Tibial artery (tissue), 4 donors: ENCODE measurements at regions not wholly inside any gene's neighbourhood (a gene's known extent, or its start where the extent isn't known, plus 50 kb on each side); places are given as distances from the start of the nearest gene placed in this dataset.

Experiments
- DNase-seq, 2 donors: peaks; one replicate each; pipeline ENCODE4 v3.0.0-alpha.2; 2019
- H3K27ac ChIP-seq, 2 donors: fragments of 200-600 bp; sonication (generic) in 1 of 2; 1 replicate in 1 of 2; 2 replicates in 1 of 2; pipeline ENCODE4 v1.5.1; 2018 to 2019; ENCODE audit warnings: mild to moderate bottlenecking in 1 of 2
- H3K27me3 ChIP-seq, 2 donors: fragments of 200-600 bp; sonication (generic) in 1 of 2; one replicate each; pipeline versions ENCODE4 v1.5.1 to v1.6.0; 2016 to 2019
- H3K36me3 ChIP-seq, 3 donors: fragments of 200-600 bp; sonication (generic) in 2 of 3; one replicate each; pipeline ENCODE4 v1.5.1; 2016 to 2019; ENCODE audit warnings: mild to moderate bottlenecking in 2 of 3
- H3K4me1 ChIP-seq, 4 donors: fragments of 200-600 bp; sonication (generic) in 2 of 4; 1 replicate in 3 of 4; 2 replicates in 1 of 4; pipeline ENCODE4 v1.5.1; 2016 to 2019
- H3K4me3 ChIP-seq, 2 donors: fragments of 200-600 bp; sonication (generic) in 1 of 2; 1 replicate in 1 of 2; 2 replicates in 1 of 2; pipeline ENCODE4 v1.5.1; 2018 to 2019; ENCODE audit warnings: mild to moderate bottlenecking in 2 of 2
- H3K9me3 ChIP-seq, 3 donors: fragments of 200-600 bp; sonication (generic) in 1 of 3; one replicate each; pipeline ENCODE4 v1.5.1; 2016 to 2019
- intact Hi-C: fragments of 100-400 bp; cut with DNase I; formaldehyde crosslinking; loops from one replicate; pipeline ENCODE4 v1.15.0; 2023; ENCODE audit warnings: low total_unique reads
- TF ChIP-seq, protein P1 (sequence below), 2 experiments: fragments of 200-600 bp in 1 of 2; fragments of 450-650 bp in 1 of 2; IDR thresholded peaks; one replicate each; pipeline ENCODE4 v1.5.1; 2017 to 2019; ENCODE audit warnings: antibody characterized with exemption in 2 of 2, mild to moderate bottlenecking in 1 of 2, moderate library complexity in 1 of 2

GRCh38 chr11:106594751-106595351 lies 423.4 kb downstream of the GUCY1A2 start:
- no peaks in the 10 kb centered on the region for H3K4me1 ChIP-seq
- no peak overlapping the region for H3K27ac ChIP-seq
- H3K4me3 ChIP-seq: no peak overlapping the region
- no peaks in the 10 kb centered on the region for H3K27me3 ChIP-seq
- DNase-seq: no peak
- intact Hi-C loops: no loop called here
- H3K36me3 ChIP-seq: no peaks in the 10 kb centered on the region
- TF ChIP-seq, protein P1, sequence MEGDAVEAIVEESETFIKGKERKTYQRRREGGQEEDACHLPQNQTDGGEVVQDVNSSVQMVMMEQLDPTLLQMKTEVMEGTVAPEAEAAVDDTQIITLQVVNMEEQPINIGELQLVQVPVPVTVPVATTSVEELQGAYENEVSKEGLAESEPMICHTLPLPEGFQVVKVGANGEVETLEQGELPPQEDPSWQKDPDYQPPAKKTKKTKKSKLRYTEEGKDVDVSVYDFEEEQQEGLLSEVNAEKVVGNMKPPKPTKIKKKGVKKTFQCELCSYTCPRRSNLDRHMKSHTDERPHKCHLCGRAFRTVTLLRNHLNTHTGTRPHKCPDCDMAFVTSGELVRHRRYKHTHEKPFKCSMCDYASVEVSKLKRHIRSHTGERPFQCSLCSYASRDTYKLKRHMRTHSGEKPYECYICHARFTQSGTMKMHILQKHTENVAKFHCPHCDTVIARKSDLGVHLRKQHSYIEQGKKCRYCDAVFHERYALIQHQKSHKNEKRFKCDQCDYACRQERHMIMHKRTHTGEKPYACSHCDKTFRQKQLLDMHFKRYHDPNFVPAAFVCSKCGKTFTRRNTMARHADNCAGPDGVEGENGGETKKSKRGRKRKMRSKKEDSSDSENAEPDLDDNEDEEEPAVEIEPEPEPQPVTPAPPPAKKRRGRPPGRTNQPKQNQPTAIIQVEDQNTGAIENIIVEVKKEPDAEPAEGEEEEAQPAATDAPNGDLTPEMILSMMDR (IDR thresholded peaks at IDR 0.05): no peak
- no peaks in the 10 kb centered on the region for H3K9me3 ChIP-seq

DNA sequence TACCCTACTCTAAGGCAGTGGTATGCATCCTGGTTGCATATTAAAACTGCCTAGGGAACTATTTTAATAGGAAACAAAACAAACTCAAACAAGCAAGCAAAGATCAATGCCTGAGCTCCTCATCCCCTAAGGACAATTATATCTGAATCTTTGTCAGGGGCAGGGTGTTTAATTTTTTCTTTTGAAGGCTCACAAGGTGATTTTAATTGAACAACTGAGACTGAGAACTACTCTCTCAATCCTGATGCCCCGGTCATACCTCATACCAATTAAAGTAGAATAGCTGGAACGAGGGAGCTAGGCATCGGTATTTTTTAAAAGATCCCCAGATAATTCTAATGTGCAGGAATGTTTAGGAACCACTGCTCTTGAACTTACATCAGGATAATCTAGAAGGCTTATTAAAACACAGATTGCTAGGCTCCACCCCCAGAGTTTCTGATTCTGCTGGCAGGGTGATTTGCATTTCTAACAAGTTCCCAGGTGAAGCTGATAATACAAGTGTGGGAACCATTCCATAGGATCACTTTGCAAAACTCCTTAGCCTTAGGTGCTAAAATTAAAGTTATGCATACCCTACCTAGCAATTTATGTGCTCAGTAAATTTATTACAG lies 416.5 kb downstream of the GUCY1A2 start:
- intact Hi-C loops: no loop called here
- Histone ChIP-seq H3K27me3 (no peaks in the 10 kb centered on the region), H3K36me3 (no peaks in the 10 kb centered on the region), H3K9me3 (no peaks in the 10 kb centered on the region), H3K4me1 (no peaks in the 10 kb centered on the region), H3K27ac (no peak overlapping the region), H3K4me3 (no peak overlapping the region)
- no peak for DNase-seq
- TF ChIP-seq, protein P1 (IDR thresholded peaks at IDR 0.05): no peak

GRCh38 chr11:106608677-106609076 lies 409.6 kb downstream of the GUCY1A2 start:
- H3K27ac ChIP-seq: no peak overlapping the region

GRCh38 chr11:106614262-106614661 lies 404.0 kb downstream of the GUCY1A2 start:
- H3K27me3 ChIP-seq: no peaks in the 10 kb centered on the region
- TF ChIP-seq, protein P1 (IDR thresholded peaks at IDR 0.05): no peak
- no peaks in the 10 kb centered on the region for H3K4me1 ChIP-seq
- H3K27ac ChIP-seq: no peak overlapping the region
- H3K9me3 ChIP-seq: no peaks in the 10 kb centered on the region
- H3K36me3 ChIP-seq: no peaks in the 10 kb centered on the region
- no peak for DNase-seq
- H3K4me3 ChIP-seq: no peak overlapping the region
- intact Hi-C loops: no loop called here

More at GRCh38 chr11:106608677-106609076, 409.6 kb downstream of the GUCY1A2 start:
- Histone ChIP-seq H3K4me3 (no peak overlapping the region), H3K4me1 (no peaks in the 10 kb centered on the region), H3K27me3 (no peaks in the 10 kb centered on the region), H3K36me3 (no peaks in the 10 kb centered on the region), H3K9me3 (no peaks in the 10 kb centered on the region)
- DNase-seq: no peak
- TF ChIP-seq, protein P1 (IDR thresholded peaks at IDR 0.05): no peak
- intact Hi-C loops: no loop called here

- intact Hi-C loops: no loop called here
- no peaks in the 10 kb centered on the region for H3K9me3 ChIP-seq
- TF ChIP-seq, protein P1 (IDR thresholded peaks at IDR 0.05): no peak
- no peaks in the 10 kb centered on the region for H3K27me3 ChIP-seq
- no peak overlapping the region for H3K4me3 ChIP-seq
- DNase-seq: no peak
- H3K27ac ChIP-seq: no peak overlapping the region
- H3K4me1 ChIP-seq: no peaks in the 10 kb centered on the region
- no peaks in the 10 kb centered on the region for H3K36me3 ChIP-seq
Observed at GRCh38 chr11:106619320-106619990, 398.8 kb downstream of the GUCY1A2 start.
